HG02571 (cell line): ENCODE measurements at regions not wholly inside any gene's neighbourhood (a gene's known extent, or its start where the extent isn't known, plus 50 kb on each side); places are given as distances from the start of the nearest gene placed in this dataset.
"Not testable (repeated sequence)": the region's sequence is repeated elsewhere in the genome, so short reads cannot be mapped to it uniquely, and the experiment has no call there.

Experiments used
- ATAC-seq: cut with Tn5 transposase; IDR thresholded peaks from one replicate; pipeline ENCODE4 v1.9.1; 2021; ENCODE audit warnings: mild to moderate bottlenecking, moderate library complexity; ENCODE audit not compliant: unreplicated experiment

DNA sequence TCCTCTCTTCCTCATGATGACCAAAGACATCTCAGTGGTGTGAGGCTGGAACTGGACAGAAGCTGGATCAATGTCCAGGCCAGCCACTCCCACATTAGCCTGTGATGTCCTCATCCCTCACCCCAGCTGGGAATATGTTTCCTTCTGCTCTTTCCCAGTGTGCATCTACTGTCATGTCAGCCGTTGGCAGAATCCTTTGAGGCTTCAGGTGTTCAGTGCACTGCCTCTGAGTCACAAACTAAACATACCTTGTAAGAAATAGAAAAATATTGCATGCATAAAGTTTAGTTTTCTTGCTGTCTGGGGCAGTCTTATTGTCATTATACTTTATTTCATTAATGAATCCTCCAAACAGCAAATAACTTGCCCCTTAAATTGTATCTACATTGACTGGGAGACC is 161.6 kb upstream of the RASGRP1 start:
- no peak for ATAC-seq

- no peak for ATAC-seq
These were observed 168.7 kb upstream of the RASGRP1 start for GRCh38 chr15:38733331-38733730.

- ATAC-seq: no peak
These were observed 175.6 kb upstream of the RASGRP1 start for GRCh38 chr15:38740206-38740605.

GRCh38 chr15:38743147-38743546 is 178.5 kb upstream of the RASGRP1 start:
- no peak for ATAC-seq

DNA sequence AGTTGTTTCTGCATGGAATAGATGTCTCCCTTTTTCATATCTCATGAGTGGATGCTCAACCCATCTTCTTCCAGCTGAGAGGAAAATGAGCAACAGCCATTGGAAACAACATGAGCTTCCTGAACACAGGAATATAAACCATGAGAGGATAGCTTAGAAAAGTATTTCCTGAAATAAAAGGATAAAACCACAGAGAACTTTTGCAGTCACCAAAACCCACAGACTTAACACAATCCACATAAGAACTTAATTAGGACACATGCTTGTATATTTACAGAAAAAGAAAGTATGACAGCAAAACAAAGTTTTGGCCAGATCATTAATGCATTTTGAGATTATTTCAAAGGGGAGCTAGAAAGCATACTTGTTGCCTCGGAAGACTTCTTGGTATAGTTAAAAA is 180.5 kb upstream of the RASGRP1 start:
- ATAC-seq: no peak

DNA sequence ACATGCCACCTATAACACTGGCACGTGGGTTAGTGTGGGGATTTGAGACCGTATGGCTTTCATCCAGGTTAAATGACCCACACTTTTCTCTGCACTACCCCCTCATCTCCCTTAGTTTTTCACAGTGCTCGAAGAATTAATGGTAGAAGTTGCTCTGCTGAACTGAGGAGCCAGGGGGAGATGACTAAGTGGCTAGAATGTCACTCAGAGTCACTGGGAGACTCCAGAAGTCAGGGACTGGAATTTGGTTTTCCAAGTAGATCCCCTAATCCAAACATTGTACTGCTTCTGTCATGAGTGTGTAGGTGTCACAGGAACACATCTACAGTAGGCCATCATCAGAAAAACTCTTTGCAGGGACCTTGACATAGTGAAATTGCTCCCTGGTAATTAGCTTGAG is 181.0 kb upstream of the RASGRP1 start:
- no peak for ATAC-seq

DNA sequence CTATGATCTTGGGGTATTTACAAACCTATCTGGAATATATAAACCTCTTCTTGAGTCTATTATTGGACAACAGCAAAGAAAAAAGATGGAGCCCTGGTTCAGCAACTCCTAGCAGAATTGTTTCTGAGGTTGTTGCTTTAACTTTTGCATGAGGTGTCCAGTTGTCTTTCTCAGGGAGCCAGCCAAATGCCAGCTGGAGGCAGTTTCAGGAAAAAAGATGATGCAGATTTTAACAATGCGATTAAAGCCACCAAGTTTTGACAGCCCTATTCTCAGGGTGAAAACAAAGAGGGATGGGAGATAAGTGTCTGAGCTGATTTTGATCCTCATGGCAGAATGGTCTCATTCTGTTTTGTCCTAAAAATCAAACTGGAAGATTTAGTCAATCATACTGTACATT is 181.6 kb upstream of the RASGRP1 start:
- no peak for ATAC-seq

DNA sequence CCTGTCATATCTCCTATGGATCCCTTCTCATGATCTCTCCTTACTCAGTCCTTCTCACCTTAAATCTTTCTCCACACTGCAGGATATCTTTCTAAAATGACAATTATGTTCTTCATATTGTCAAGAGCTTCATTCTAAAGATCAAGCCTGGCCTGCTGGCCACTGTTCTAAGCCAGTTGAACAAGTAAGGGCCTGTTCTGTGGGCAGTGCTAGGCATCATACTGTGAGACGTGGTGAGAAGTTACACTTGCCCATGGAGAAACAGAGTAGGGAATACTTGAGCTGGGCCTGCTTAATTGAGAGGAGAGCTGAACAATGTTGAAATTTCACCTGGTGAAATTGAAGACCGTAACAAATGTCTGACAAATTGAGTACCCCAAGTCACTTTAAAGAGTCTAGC is 184.1 kb upstream of the RASGRP1 start:
- no peak for ATAC-seq

- ATAC-seq: no peak
These were observed 186.2 kb upstream of the RASGRP1 start for GRCh38 chr15:38750786-38751185.

- ATAC-seq: no peak
These were observed 191.1 kb upstream of the RASGRP1 start for GRCh38 chr15:38755718-38756117.

DNA sequence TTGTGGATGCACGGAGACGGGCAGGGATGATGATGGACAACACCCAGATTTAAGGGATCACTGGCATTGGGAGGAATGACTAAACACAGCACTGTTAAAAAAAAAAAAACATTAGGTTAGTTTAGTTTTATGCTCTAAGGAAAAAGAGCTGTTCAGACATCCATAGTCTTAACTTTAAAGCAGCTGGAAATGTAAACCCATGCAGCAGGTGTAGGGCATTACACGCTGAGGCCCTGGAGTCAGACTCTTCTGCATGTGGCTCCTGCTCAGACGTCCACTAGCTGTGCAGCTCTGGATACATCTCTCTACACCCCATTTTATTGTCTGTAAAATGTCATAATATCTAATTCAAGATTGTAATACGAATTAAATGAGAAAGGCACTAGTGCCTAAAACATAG is 191.8 kb upstream of the RASGRP1 start:
- ATAC-seq: no peak

- ATAC-seq: no peak
These were observed 193.4 kb upstream of the RASGRP1 start for GRCh38 chr15:38758043-38758442.

GRCh38 chr15:38761681-38762080 is 197.1 kb upstream of the RASGRP1 start:
- ATAC-seq: no peak

DNA sequence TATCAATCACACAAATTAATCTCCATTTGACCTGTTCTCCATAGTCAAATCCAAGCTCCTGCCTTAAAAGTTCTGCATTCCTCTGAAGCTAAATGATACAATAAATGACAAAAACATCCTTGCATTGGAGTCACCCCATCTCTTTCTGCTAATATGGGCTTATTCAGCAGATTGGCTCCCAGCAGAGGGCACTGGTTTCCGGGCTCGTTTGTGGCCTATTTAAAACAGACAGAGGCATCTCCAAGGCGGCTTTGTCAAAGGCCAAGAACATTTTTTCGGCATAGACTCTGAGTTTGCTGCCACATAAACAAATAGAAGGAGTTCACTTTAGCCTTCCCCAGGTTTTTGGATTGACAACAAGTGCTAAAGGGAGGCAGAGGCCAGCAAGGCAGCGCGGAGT is 204.4 kb upstream of the RASGRP1 start:
- ATAC-seq: no peak

DNA sequence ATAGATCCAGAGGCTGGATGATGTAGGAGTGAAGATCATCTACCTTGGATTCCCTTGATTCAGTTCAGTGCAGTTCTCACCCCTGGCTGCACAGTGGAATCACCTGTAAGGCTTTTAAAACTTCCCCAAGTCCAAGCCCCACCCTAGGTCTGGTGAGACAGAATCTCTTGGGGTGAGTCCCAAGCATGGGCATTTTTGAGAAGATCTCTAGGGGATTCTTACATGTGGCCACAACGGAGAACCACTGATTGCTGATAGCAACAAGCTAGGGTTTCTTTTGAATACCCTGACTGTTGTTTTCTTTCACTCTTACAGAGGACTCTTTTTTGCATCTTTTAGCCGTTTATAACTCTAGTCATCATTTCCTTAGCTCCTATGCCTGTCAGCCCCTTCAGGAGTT is 204.9 kb upstream of the RASGRP1 start:
- ATAC-seq: no peak

DNA sequence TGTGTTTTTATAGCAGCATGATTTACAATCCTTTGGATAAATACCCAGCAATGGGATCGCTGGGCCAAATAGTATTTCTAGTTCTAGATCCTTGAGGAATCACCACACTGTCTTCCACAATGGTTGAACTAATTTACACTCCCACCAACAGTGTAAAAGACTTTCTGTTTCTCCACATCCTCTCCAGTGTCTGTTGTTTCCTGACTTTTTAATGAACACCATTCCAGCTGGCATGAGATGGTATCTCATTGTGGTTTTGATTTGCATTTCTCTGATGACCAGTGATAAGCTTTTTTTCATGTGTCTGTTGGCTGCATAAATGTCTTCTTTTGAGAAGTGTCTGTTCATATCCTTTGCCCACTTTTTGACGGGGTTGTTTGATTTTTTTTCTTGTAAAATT is 209.5 kb upstream of the RASGRP1 start:
- not testable (repeated sequence) for ATAC-seq

GRCh38 chr15:38781196-38781595 is 216.6 kb upstream of the RASGRP1 start:
- ATAC-seq: no peak

- ATAC-seq: no peak
These were observed 217.5 kb upstream of the RASGRP1 start for GRCh38 chr15:38782156-38782555.

DNA sequence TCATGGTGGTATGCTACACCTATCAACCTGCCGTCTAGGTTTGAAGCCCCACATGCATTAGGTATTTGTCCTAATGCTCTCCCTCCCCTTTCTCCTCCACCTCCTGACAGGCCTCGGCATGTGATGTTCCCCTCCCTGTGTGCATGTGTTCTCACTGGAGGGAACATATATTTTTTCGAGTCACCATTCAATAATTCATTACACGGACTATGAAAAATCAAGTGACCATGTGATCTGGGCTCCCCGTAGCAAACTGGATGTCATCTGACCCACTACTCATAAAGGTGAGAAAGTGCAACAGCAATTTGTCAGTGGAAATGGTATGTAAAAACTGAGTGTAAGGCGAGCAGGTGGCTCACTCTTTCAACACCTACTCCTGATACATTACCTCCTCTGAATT is 224.3 kb upstream of the RASGRP1 start:
- no peak for ATAC-seq

DNA sequence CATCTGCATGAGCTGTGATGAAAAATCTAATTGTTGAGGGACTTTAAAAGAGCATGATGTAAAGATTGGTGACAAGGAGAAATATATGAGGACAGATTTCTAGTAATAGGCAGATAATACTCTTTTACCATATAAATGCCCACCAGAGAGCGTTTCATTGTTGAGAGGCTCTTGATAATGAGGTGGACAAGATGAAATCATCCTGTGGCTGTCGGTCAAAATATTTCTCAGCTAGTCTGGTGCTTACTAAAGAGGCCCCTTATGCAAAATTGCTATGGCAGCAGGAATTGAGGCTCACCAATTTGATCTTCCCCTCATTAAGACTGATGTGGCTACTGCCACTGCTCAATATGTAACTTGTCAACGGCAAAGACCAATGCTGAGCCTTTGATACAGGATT is 225.0 kb upstream of the RASGRP1 start:
- no peak for ATAC-seq

DNA sequence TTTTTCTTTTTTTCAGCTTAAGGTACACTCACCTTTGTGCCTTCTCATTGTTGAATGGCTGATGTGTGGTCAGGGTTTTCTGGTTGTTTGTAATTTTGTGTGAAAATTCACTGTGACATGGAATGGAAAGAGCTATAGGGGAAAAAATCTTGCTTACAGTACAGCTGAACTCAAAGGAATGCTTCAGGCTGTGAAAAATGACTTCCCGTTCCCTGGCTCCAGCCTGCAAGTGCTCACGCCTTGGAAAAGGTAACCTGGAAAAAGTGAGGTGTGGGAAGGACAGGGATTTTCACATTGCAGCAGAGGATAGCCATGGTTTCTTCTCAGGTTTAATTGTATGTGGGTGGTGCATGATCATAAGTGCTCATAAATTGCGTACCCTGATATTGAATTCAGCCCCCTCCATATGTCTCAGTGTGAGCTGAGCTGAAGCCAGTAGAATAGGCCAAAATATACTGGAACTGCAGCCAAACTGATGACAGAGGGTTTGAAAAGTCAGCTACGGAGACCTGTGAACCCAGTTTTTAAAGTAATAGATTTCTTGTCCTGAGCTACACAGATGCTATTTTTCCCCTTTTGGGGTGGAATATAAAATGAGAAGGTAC is 228.7 kb upstream of the RASGRP1 start:
- no peak for ATAC-seq

DNA sequence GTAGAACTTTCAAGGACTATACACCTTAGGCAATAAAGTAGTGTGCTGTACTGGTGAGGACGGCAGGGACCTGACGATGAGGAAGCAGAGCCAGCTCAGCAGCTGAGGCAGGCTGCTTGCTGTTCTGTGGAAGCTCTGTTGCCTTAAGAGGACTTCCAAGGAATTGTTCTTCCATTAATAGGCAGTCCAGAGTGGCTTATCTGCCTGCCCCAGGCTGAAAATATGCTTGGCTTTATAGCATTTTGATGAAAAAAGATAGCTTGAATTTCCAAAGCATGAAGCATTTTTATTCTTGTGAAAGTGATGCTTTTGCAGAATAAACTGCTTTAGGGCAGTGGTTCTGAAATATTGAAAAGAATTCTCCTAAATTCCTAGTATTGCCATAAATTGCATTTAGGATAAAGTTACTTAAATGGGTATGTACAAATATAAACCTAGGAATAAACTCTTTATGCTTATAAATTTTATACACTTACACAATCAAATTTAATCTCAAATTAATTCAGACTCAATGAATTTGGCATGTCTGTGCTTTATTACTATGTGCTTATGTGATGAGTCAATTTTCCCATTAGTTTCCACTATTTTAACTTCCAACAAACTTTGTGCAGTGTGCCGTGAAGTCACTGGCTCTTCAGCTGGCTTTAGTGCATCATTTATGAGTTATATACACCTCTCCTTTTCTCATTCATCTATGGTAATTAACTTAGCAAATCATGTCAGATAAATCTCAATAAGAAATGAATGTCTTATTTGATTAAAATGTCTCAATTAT is 231.0 kb upstream of the RASGRP1 start:
- no peak for ATAC-seq

DNA sequence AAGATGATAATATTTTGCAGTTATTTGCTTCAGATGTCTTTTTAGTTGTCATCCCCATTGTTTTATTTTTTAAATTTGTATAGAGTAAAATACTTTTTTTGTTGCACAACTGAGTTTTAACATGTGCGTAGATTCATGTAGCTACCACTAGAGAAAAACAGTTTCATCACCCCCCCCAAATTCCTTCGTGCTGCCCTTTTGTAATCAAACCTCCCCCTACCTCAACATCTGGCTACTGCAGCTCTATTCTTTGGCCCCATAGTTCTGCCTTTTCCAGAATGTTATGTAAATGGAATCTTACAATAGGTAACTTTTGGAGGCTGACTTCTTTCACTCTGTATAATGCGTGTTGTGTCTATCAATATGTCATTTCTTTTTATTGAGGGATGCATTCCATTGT is 232.0 kb upstream of the RASGRP1 start:
- ATAC-seq: no peak
